Mammary epithelial cell (primary cell): ENCODE measurements at regions not wholly inside any gene's neighbourhood (a gene's known extent, or its start where the extent isn't known, plus 50 kb on each side); places are given as distances from the start of the nearest gene placed in this dataset.

Experiments used
- EZH2 ChIP-seq: IDR thresholded peaks from 2 replicates; pipeline ENCODE4 v1.6.1; 2012; ENCODE audit warnings: low read length, inconsistent platforms, borderline replicate concordance
- TF ChIP-seq, protein P1 (sequence below), 2 donors: IDR thresholded peaks in 1 of 2; conservative IDR thresholded peaks in 1 of 2; 2 replicates each; pipeline ENCODE4 v1.5.1; 2011 to 2012; ENCODE audit warnings: inconsistent platforms in 2 of 2, low read length in 2 of 2, mild to moderate bottlenecking in 2 of 2, control low read depth in 1 of 2, low read depth in 1 of 2; ENCODE audit not compliant: insufficient read depth in 1 of 2; ENCODE audit errors: extremely low read depth in 1 of 2

DNA sequence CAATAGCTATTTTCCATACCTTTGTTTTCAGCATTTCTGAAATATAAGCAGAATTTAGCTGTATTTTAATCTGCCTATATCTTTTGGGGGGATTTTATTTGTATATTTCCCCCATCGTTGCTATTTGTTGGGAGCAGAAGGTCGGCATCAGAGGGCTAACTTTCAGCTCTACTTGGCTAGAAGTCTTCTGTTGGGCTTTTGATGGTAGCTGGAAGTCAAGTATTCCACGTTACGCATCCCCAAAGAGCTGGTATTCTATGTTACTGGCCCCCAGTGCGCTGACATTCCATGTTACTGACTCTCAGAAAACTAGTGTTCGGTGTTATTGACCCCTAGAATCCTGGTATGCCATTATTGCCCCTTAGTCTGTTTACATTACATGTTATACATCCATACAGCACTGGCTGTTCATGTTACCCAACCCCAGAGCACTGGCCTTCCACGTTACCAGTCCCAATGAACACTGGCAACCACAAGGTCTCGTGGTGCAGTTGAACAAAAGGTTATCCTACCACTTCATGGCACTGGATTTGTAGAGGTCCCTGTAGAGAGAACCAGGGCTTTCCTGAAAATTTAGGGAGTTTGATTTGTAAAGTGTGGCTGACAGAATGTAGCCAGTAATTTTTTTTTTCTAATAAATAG is 278.1 kb upstream of the CD180 start:
- TF ChIP-seq, protein P1, sequence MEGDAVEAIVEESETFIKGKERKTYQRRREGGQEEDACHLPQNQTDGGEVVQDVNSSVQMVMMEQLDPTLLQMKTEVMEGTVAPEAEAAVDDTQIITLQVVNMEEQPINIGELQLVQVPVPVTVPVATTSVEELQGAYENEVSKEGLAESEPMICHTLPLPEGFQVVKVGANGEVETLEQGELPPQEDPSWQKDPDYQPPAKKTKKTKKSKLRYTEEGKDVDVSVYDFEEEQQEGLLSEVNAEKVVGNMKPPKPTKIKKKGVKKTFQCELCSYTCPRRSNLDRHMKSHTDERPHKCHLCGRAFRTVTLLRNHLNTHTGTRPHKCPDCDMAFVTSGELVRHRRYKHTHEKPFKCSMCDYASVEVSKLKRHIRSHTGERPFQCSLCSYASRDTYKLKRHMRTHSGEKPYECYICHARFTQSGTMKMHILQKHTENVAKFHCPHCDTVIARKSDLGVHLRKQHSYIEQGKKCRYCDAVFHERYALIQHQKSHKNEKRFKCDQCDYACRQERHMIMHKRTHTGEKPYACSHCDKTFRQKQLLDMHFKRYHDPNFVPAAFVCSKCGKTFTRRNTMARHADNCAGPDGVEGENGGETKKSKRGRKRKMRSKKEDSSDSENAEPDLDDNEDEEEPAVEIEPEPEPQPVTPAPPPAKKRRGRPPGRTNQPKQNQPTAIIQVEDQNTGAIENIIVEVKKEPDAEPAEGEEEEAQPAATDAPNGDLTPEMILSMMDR (conservative IDR thresholded peaks at IDR 0.05 in 1 of 2, IDR thresholded peaks at IDR 0.05 in 1 of 2; ENCODE audit: extremely low read depth in 1 of 2, insufficient read depth in 1 of 2, low read depth in 1 of 2, low read length in 2 of 2), result no peak
- TF ChIP-seq EZH2, result no peak
